Activated T-cell treated with anti-CD3 and anti-CD28 coated beads, Interleukin-2, amount 50 U/mL, for 48 hours (primary cell): ENCODE measurements at regions not wholly inside any gene's neighbourhood (a gene's known extent, or its start where the extent isn't known, plus 50 kb on each side); places are given as distances from the start of the nearest gene placed in this dataset.
A peak's percentile ranks its signal among the peaks of the same experiment; 100 is the strongest.
"Not testable (repeated sequence)": the region's sequence is repeated elsewhere in the genome, so short reads cannot be mapped to it uniquely, and the experiment has no call there.

Experiments used
- DNase-seq, 2 experiments: peaks; one replicate each; pipeline ENCODE4 v3.0.0-alpha.2; 2020

DNA sequence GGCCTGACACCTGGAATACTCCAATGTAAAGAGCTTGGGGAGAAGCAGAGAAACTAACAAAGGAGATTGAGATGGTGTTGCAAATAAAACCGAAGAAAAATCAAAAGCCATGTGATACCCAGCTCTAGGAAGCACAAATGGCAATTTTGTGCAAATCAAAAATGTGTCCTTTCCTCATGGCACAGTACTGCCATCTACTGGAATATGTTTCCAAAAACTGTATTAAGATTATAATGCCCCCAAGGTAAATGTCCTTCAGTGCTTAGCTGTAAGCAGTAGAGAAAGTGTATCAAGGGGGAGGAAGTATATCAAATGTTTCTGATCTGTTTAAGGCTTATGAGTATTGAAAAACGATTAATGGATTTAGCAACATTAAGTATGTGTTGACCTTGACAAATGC, 620.3 kb downstream of the ZWINT start:
- DNase-seq: not testable (repeated sequence)

DNA sequence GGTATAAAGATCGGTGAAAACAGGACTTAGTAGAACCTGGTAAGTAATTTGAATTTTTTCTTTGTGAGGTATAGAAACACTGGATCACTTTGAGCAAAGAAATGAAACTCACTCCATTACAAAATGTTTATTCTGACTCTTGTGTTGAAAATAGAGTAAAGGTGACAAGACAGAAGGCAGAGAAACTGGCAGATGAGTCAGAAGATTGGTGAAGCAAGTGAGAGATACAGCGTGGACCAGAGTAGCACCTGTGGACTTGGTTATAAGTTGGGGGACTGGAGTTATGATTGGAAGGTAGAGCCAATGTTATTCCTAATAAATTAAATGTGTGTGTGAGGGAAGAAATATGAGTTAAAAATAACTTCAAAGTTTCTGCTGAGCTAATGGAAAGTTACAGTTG, 620.9 kb downstream of the ZWINT start:
- no peak for DNase-seq

DNA sequence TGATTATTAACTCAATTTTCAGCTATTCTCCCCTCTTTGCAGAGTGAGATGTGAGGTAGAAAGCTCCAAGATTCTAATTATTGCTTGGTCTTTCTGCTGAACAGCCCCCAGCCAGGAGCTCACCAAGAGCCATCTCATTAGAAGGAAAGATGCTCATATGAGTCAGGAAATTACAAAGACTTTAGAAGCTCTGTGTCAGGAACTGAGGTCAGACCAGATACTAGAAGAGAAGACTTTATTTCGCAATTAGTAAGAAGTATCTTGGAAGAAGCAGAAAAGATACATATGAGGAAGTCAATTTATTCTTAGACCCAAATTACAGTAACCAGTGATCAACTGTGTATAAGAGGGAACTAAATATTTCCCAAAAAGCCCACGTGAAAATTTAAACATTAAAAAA, 626.9 kb downstream of the ZWINT start:
- no peak for DNase-seq

GRCh38 chr10:55704950-55705349, 656.1 kb downstream of the ZWINT start:
- no peak for DNase-seq

DNA sequence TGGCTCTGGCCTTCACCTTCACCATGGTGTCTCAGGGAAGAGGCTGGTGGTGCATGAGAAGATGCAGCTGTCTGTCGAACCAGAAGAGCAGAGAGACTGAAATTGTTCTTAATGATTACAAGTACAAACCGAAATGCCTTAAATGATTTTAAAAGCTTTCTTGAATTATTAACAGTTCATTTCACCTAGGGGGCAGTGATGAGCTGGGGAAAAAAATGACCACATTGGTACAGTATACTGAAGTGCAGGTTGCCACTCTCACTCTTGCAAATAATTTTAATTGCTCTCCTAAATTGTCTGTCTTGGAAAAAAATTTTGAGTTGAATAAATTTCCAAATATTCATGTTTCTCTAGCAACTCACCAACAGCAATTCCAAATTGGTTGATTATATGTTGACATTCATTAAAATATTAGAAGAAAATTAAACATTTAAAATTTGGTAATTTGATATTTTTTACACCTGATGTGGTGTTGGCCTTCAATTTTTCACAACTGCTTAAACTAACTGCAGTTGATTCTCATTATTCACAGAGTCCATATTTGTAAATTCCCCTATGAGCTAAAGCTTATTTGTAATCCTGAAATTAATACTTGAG, 692.6 kb downstream of the ZWINT start:
- DNase-seq: no peak

DNA sequence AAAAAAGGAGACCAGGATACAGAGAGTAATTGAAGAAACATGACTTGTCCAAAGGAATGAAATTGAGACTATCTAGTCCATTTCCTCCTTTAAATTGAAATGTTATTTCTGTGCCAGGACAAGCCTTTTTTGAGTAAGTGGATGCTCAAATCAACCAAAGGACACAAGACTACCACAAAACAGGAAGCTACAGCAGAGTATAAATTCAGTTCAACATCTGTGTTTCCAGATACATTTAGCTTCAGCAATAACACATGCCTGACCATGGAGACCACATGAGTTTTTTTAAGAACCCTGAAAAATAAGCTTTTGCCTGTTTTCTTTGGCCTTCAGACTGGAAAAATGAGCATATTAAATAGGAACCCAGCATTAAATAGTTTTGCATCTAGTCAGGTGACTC, 707.5 kb downstream of the ZWINT start:
- no peak for DNase-seq

GRCh38 chr10:55641601-55642000, 719.5 kb downstream of the ZWINT start:
- DNase-seq: no peak

GRCh38 chr10:55631071-55631654, 729.9 kb downstream of the ZWINT start:
- peak in 1 of 2 experiments; percentile 46 for DNase-seq

- DNase-seq: no peak
Measured at GRCh38 chr10:55630491-55631056, 730.5 kb downstream of the ZWINT start.

DNA sequence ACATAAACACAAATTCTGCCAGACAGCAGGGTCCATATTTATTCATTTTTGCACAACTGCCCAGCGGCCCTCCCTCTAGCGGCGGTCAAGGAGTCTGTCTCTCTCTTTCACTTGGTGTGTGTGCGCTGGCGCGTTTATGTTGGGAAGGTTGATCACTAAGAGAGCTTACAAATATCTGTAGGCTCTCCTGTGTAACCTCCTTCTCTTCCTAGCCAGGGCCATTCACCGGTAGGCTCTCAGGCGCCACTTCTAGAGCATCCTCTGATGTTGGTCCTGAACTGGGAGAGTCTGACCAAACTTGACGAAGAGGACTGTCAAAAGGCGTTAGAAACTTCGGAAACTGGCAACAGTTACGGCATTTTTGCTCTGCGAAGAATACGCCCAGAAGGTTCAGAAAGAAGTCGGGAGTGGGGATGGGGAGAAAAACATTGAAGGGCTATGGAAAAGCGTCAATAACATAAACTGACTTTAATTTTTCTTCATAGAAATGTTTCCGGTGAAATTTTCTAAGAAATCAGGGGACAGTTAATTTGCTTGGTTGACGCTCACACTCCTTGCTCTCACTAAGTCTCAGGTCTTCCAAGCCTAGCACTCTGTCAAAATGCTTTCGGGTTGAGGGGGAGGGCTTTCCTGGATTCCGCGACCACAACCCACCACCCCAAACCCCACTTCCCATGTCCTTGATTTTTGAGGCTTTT, 731.1 kb downstream of the ZWINT start:
- DNase-seq: no peak

GRCh38 chr10:55628260-55628701, 732.8 kb downstream of the ZWINT start:
- no peak for DNase-seq

GRCh38 chr10:55627501-55628051, 733.5 kb downstream of the ZWINT start:
- no peak for DNase-seq

DNA sequence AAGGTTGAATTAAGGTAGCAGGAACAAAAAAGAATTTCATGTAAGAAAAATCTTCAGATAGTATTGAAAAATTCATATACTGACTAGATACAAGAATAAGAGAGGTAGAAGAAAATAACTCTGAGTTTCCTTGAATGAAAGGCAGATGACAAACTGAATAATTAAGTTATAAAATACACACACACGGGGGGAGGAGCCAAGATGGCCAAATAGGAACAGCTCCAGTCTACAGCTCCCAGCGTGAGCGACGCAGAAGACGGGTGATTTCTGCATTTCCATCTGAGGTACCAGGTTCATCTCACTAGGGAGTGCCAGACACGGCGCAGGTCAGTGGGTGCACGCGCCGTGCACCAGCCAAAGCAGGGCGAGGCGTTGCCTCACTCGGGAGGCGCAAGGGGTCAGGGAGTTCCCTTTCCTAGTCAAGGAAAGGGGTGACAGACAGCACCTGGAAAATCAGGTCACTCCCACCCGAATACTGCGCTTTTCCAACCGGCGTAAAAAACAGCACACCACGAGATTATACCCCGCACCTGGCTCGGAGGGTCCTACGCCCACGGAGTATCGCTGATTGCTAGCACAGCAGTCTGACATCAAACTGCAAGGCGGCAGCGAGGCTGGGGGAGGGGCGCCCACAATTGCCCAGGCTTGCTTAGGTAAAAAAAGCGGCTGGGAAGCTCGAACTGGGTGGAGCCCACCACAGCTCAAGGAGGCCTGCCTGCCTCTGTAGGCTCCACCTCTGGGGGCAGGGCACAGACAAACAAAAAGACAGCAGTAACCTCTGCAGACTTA, 759.2 kb downstream of the ZWINT start:
- DNase-seq: not testable (repeated sequence)

DNA sequence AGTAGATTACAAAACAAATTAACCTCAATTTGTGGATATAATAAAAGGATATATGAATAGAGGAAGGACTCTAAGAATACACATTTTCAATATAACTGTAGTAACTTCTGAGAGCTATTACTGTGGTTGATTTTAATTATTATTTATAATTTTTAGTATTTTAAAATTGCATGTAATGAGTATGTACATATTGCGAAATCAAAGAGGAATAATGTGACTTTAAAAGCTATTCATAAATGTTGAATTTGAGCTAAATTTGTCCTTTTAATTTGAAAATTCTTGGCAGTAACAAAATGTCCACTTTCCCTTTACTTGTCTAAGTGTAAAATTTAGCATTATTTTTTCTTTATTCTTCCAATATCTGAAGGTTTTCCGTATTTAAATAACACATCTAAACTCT, 750.6 kb upstream of the PCDH15 start:
- no peak for DNase-seq

- no peak for DNase-seq
Measured at GRCh38 chr10:55550236-55550635, 749.2 kb upstream of the PCDH15 start.

DNA sequence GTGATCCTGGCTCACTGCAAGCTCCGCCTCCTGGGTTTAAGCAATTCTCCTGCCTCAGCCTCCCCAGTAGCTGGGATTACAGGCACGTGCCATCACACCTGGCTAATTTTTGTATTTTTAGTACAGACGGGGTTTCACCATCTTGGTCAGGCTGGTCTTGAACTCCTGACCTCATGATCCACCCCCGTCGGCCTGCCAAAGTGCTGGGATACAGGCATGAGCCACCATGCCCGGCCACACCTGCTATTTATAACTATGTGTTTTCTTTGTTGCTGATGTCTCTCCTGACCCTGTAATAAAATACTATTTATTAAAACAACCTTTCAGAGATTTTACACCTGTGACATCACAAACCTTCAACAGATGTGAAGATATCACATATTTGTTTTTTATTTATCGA, 736.5 kb upstream of the PCDH15 start:
- DNase-seq: not testable (repeated sequence)

- DNase-seq: no peak
Measured at GRCh38 chr10:55519264-55519663, 718.2 kb upstream of the PCDH15 start.

DNA sequence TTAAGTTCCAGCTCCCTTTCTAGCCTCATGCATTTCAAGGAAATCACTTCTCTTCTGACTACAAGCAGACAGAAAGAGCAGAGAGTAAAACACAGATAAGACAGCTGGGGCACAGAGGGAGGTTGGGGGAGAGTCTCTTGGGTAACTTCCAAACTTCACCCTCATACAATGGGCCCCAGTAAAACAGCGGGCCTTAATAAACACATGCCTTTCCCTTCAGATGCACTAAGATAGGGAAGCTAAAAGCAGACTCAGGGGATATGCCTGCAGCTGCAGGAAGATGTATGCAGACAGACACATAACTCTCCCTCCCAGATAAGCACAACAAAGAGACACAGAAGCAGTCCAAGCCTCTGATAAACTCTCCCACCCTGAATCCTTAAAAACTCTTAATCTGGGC, 717.4 kb upstream of the PCDH15 start:
- DNase-seq: not testable (repeated sequence)

DNA sequence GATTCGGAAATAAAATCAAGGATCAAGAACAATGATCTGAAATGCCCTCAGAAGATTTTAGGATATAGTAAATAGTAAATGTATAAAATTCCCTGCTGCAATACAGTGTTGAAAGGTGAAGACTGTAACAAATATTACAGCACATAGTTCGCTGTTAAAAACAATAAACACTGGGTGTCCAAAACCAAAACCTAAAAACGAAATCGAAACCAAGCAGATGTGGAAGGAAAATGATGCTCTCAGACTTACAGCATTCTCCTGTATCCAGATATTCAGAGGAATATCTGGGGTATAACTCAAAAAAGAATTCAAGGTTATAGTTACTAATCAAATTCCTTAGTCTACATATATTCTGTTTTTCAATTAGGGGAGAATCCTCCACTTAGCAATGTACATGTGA, 708.1 kb upstream of the PCDH15 start:
- DNase-seq: no peak

GRCh38 chr10:55500931-55501559, 700.0 kb upstream of the PCDH15 start:
- no peak for DNase-seq

DNA sequence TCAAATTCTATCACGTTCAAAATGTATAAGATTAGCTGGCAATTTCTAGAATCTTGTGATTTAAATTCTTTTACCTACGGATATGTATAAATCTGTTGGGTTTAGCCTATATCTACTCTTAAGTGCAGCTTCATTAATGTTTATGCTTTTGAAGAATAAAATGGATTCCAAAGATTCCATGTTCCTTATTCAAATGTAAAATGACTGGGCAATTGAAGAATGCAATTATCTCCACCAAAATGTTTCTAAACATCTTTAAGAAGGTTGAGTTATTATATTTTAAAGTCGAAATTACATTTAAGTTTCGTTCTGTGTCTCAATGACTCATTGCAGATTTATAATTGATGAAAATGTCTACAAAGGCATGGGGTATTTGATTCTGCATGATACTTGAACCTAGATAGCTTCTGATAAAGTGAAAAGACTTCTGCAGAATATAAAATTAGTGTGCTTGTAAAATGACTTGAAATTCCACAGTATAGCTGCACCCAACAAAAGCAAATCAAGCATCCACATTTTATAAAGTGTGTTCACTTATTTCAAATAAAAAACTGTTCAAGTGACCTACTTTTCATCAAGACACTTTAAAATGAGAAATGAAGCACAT, 697.0 kb upstream of the PCDH15 start:
- DNase-seq: no peak

- no peak for DNase-seq
Measured at GRCh38 chr10:55495555-55495954, 694.5 kb upstream of the PCDH15 start.
